Neural cell (in vitro differentiated cells): ENCODE measurements at regions not wholly inside any gene's neighbourhood (a gene's known extent, or its start where the extent isn't known, plus 50 kb on each side); places are given as distances from the start of the nearest gene placed in this dataset.

ENCODE experiments used
- CTCF ChIP-seq: fragments of 450-650 bp; IDR thresholded peaks from 2 replicates; pipeline ENCODE4 v1.5.1; 2014; ENCODE audit warnings: antibody characterized with exemption, mild to moderate bottlenecking, moderate library complexity; ENCODE audit not compliant: poor library complexity, severe bottlenecking
- POLR2AphosphoS5 ChIP-seq: IDR thresholded peaks from 2 replicates; pipeline ENCODE4 v1.6.1; 2012

- no peak for TF ChIP-seq POLR2AphosphoS5
- TF ChIP-seq CTCF = no peak
Observed at GRCh38 chr5:96260009-96260408, 173.0 kb downstream of the PCSK1 start.
